Coronary artery (tissue), 2 donors: ENCODE measurements at regions not wholly inside any gene's neighbourhood (a gene's known extent, or its start where the extent isn't known, plus 50 kb on each side); places are given as distances from the start of the nearest gene placed in this dataset.

Source experiments
- DNase-seq: peaks from one replicate; pipeline ENCODE4 v3.0.0-alpha.2; 2017; ENCODE audit warnings: low spot score
- H3K27ac ChIP-seq, 2 donors: fragments of 200-600 bp; sonication (generic); one replicate each; pipeline ENCODE4 v1.5.1; 2016 to 2019
- H3K4me3 ChIP-seq: fragments of 200-600 bp; sonication (generic); 2 replicates; pipeline ENCODE4 v1.5.1; 2016; ENCODE audit warnings: mild to moderate bottlenecking, moderate library complexity
- TF ChIP-seq, protein P1 (sequence below): fragments of 200-600 bp; sonication (generic); IDR thresholded peaks from one replicate; pipeline ENCODE4 v1.5.1; 2019; ENCODE audit warnings: antibody characterized with exemption

DNA sequence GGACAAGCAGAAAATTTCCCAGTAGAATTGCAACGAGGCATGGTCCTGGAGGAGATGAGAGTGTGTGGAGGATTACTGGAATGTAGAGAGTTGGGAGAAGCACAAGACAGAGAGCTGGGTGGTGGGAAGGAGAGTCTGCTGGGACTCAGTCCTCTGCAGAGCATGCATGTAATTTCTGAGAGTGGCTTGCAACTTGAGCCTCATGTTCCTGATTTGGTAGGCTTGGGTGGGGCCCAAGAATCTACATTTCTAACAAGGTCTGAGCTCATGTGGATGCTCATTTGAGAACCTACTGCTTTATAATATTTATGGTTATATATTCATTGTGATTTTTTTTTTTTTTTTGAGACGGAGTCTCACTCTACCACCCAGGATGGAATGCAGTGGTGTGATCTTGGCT lies 317.9 kb upstream of the COBL start:
- no peak for DNase-seq
- Histone ChIP-seq H3K4me3 (no peak overlapping the region), H3K27ac (no peak overlapping the region)
- TF ChIP-seq, protein P1, sequence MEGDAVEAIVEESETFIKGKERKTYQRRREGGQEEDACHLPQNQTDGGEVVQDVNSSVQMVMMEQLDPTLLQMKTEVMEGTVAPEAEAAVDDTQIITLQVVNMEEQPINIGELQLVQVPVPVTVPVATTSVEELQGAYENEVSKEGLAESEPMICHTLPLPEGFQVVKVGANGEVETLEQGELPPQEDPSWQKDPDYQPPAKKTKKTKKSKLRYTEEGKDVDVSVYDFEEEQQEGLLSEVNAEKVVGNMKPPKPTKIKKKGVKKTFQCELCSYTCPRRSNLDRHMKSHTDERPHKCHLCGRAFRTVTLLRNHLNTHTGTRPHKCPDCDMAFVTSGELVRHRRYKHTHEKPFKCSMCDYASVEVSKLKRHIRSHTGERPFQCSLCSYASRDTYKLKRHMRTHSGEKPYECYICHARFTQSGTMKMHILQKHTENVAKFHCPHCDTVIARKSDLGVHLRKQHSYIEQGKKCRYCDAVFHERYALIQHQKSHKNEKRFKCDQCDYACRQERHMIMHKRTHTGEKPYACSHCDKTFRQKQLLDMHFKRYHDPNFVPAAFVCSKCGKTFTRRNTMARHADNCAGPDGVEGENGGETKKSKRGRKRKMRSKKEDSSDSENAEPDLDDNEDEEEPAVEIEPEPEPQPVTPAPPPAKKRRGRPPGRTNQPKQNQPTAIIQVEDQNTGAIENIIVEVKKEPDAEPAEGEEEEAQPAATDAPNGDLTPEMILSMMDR, result no peak

DNA sequence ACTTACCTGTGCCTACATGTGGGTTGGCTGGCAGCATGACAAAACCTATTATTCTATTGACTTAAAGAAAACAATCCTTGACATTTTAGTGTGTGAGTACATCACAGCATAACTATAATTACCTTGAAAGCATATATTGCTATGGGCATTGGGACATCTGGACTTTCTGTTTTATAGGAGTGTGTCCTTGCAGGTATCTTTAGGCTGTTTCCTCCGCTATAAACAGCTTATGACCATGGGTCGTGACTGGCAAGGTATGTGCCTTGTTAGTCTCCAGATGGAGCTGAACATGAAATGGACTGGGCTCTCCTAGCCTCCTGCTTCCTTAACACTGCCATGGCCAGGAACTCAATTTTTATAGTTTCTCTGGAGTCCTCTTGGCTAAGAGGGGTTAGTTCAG lies 317.4 kb upstream of the COBL start:
- Histone ChIP-seq H3K27ac (no peak overlapping the region), H3K4me3 (no peak overlapping the region)
- TF ChIP-seq, protein P1, result no peak
- DNase-seq, result no peak

DNA sequence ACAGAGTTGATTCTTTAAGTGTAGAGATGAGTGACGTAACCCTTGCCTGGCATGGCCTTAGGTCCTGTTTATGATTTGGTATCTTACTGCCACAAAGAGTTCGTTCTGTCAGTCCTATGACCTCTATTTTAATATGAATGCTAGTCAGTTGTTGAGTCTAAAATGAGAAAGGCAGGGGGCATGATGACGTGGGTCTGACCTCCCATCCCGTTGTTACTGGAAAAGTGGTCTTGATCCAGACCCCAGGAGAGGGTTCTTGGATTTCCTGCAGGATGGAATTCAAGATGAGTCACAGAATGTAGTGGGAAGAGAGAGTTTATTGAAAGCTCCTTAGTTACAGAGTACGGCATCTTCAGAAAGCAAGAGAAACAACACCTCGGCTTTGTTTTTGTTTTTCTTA lies 317.0 kb upstream of the COBL start:
- Histone ChIP-seq H3K27ac (no peak overlapping the region), H3K4me3 (no peak overlapping the region)
- TF ChIP-seq, protein P1, result no peak
- no peak for DNase-seq

DNA sequence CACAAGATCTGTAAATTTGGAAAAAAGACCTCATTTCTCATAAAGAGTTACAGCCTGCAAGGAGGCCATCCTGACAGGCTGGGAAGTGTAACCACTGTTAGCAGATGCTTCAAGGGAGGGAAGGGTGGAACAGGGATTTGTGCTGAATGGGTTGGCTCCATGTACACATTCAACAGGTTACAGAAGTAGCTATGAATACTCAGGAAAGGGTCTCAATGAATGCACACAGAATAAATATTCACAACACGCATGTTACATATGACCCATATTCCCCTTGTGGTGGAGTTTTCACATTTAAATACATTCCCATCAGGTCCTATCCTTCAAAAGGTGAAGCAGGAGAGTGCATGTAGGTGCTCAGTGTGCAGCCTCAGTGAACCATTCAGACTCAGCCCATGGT lies 316.4 kb upstream of the COBL start:
- DNase-seq, result no peak
- Histone ChIP-seq H3K4me3 (no peak overlapping the region), H3K27ac (no peak overlapping the region)
- TF ChIP-seq, protein P1, result no peak

DNA sequence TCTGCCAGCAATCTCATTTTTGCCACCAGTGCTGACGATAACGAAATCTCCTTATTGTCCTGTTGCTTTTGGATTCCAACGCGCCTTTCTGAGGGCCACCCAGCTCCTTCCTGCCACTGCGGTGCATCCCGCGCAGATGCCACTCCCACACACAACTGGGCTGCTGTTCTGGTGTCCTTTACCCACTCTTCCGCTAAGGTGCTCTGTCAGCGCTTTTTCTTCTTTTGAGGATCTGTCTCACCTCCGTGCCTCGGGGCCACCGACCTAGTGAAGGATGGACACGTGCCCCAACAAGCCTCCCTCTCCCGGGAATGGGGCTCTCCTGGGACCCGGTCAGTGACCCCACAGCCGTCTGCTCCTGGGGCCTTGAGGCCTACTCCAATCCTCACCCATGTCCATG lies 314.3 kb upstream of the COBL start:
- TF ChIP-seq, protein P1, result no peak
- DNase-seq, result no peak
- no peak overlapping the region for H3K27ac ChIP-seq
- no peak overlapping the region for H3K4me3 ChIP-seq

DNA sequence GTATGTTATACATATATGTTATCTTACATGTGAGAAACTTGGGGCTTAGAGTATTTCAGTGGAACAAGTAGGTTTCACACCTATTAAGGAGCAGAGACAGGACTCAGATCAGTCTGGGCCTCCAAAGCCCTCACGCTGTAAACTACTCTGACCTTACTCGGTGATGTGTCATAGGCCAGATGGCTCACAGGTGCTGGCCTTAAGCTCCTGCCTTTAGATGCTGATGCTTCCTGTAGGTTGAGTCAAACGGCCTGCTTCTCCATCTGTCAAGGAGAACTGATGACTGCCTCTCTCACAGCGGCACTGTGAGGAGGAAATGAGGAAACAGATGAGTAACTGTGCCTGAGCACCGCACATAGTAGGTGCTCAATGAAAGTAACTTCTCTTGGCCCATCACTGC lies 312.6 kb upstream of the COBL start:
- DNase-seq, result no peak
- Histone ChIP-seq H3K4me3 (no peak overlapping the region), H3K27ac (no peak overlapping the region)
- TF ChIP-seq, protein P1, result no peak

DNA sequence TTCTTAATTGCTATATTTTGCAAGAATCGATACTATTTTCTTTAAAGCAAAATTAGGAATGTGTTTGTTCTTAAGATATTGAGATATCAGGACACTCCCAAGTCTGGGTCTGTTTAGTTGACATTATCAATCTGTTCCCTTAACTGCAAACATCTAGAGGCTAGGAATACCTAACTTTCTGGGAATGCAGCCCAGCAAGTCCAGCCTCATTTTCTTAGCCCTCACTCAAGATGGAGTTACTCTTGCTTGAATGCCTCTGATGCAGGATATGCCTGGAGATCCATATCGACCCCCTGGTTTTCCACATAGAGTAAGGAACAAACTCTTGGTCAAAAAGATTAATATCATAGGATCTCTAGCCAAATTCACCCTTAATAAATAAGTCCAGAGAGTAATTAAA lies 305.3 kb upstream of the COBL start:
- no peak overlapping the region for H3K27ac ChIP-seq
- DNase-seq, result no peak
- H3K4me3 ChIP-seq, result no peak overlapping the region
- TF ChIP-seq, protein P1, result no peak
